ENCODE measurements at regions not wholly inside any gene's neighbourhood (a gene's known extent, or its start where the extent isn't known, plus 50 kb on each side); places are given as distances from the start of the nearest gene placed in this dataset.

DNA sequence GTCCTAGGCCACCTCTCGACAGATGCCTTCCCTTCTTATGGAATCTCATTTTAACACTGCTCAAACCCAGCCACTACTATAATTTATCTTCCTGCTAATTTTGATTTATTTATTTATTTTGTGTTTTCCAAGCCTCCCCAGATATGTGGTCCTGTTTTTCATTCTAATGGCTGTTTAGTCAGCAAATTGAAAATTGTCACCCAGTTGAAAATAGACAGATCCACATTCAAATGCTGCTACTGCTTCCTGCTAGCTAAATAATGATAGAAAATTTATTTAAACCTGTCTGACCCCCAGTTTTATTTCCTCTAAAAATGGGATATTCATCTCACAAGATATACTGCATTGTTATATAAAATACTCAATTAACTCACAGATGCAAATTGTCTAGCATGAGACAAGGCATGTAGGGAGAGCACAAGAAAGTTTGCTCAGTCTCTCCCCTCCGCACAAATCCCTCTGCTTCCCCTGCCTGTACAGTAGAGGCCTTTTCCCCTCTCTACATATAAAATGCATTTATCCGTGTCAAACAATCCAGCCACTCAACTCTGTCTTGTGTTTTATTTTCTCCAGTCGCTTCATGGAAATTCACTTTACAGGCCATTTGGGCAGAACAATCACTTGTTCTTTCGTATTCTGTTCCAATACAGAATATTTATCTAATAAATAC, 389.9 kb downstream of the SOX11 start:
- no peaks in the 10 kb centered on the region for H3K79me2 ChIP-seq (ENCODE audit: control insufficient read depth, insufficient read depth, low read length)
- Mint-ChIP-seq H3K4me3 (no peak overlapping the region), H3K9me3 (ENCODE audit: insufficient read depth) (no peaks in the 10 kb centered on the region), H3K27me3 (no peaks in the 10 kb centered on the region), H3K27ac (no peak overlapping the region), H3K4me1 (no peaks in the 10 kb centered on the region)
- no peak overlapping the region for H3K4me2 ChIP-seq (replicated peaks; ENCODE audit: low read depth, low read length, poor library complexity, severe bottlenecking)
- H2AFZ ChIP-seq (ENCODE audit: insufficient read depth, low read depth, low read length, poor library complexity, severe bottlenecking) = no peak overlapping the region
- H3K27ac ChIP-seq (ENCODE audit: low read length in 2 of 2) = no peak overlapping the region
- no peak for DNase-seq
- peaks cover 0 to 11% (median 0%) of the 10 kb centered on the region in 3 donors for H3K9me3 ChIP-seq (ENCODE audit: control extremely low read depth in 1 of 3, control insufficient read depth in 2 of 3, insufficient read depth in 1 of 3, low read length in 2 of 3)
- no peak overlapping the region for H3K4me3 ChIP-seq (ENCODE audit: control extremely low read depth in 1 of 5, extremely low read depth in 1 of 5, insufficient read depth in 1 of 5, low read depth in 2 of 5, low read length in 4 of 5)
- TF ChIP-seq CTCF (IDR thresholded peaks at IDR 0.05) = no peak
- TF ChIP-seq EZH2 (IDR thresholded peaks at IDR 0.05; ENCODE audit: borderline replicate concordance, insufficient read depth, low read depth, low read length, poor library complexity, severe bottlenecking) = no peak
- intact Hi-C loops (cut with micrococcal nuclease) = no loop called here
- no peaks in the 10 kb centered on the region for H4K20me1 ChIP-seq (ENCODE audit: control insufficient read depth, insufficient read depth, low read length, poor library complexity, severe bottlenecking)
- H3K27me3 ChIP-seq (replicated peaks in 1 of 4; ENCODE audit: control extremely low read depth in 1 of 4, control insufficient read depth in 3 of 4, insufficient read depth in 4 of 4, low read length in 3 of 4) = peaks cover 0 to 2% (median 0%) of the 10 kb centered on the region in 4 experiments
- POLR2A ChIA-PET = no interaction called here
- ATAC-seq (ENCODE audit: low read depth) = no peak
- H3K36me3 ChIP-seq (replicated peaks in 1 of 2; ENCODE audit: control extremely low read depth in 1 of 2, control insufficient read depth in 1 of 2, extremely low read depth in 1 of 2, insufficient read depth in 2 of 2, low read length in 1 of 2) = no peaks in the 10 kb centered on the region
- CTCF ChIA-PET = no interaction called here
- WGBS (ENCODE audit: insufficient coverage) = 97% methylated on average over 3 of the region's 5 CpGs
- H3K9ac ChIP-seq (ENCODE audit: low read length) = no peak overlapping the region
- H3K4me1 ChIP-seq (ENCODE audit: control insufficient read depth in 2 of 2, insufficient read depth in 2 of 2, low read length in 2 of 2) = no peaks in the 10 kb centered on the region

- Histone ChIP-seq H3K9ac (ENCODE audit: low read length) (no peak overlapping the region), H3K4me3 (ENCODE audit: control extremely low read depth in 1 of 5, extremely low read depth in 1 of 5, insufficient read depth in 1 of 5, low read depth in 2 of 5, low read length in 4 of 5) (no peak overlapping the region), H3K9me3 (ENCODE audit: control extremely low read depth in 1 of 3, control insufficient read depth in 2 of 3, insufficient read depth in 1 of 3, low read length in 2 of 3) (peaks cover 0 to 11% (median 0%) of the 10 kb centered on the region in 3 donors), H3K4me1 (ENCODE audit: control insufficient read depth in 2 of 2, insufficient read depth in 2 of 2, low read length in 2 of 2) (no peaks in the 10 kb centered on the region), H4K20me1 (ENCODE audit: control insufficient read depth, insufficient read depth, low read length, poor library complexity, severe bottlenecking) (no peaks in the 10 kb centered on the region), H3K27me3 (replicated peaks in 1 of 4; ENCODE audit: control extremely low read depth in 1 of 4, control insufficient read depth in 3 of 4, insufficient read depth in 4 of 4, low read length in 3 of 4) (no peaks in the 10 kb centered on the region), H3K4me2 (replicated peaks; ENCODE audit: low read depth, low read length, poor library complexity, severe bottlenecking) (no peak overlapping the region), H3K36me3 (replicated peaks in 1 of 2; ENCODE audit: control extremely low read depth in 1 of 2, control insufficient read depth in 1 of 2, extremely low read depth in 1 of 2, insufficient read depth in 2 of 2, low read length in 1 of 2) (no peaks in the 10 kb centered on the region), H3K27ac (ENCODE audit: low read length in 2 of 2) (no peak overlapping the region), H2AFZ (ENCODE audit: insufficient read depth, low read depth, low read length, poor library complexity, severe bottlenecking) (no peak overlapping the region), H3K79me2 (ENCODE audit: control insufficient read depth, insufficient read depth, low read length) (no peaks in the 10 kb centered on the region)
- no peaks in the 10 kb centered on the region for H3K4me1 Mint-ChIP-seq
- ChIA-PET POLR2A (no interaction called here), CTCF (no interaction called here)
- no peak overlapping the region for H3K4me3 Mint-ChIP-seq
- ATAC-seq (ENCODE audit: low read depth) (no peak), DNase-seq (no peak)
- intact Hi-C loops (cut with micrococcal nuclease) = no loop called here
- H3K27ac Mint-ChIP-seq = no peak overlapping the region
- H3K9me3 Mint-ChIP-seq (ENCODE audit: insufficient read depth) = no peaks in the 10 kb centered on the region
- H3K27me3 Mint-ChIP-seq = no peaks in the 10 kb centered on the region
- TF ChIP-seq EZH2 (IDR thresholded peaks at IDR 0.05; ENCODE audit: borderline replicate concordance, insufficient read depth, low read depth, low read length, poor library complexity, severe bottlenecking) (no peak), CTCF (IDR thresholded peaks at IDR 0.05) (no peak)
Observed at GRCh38 chr2:6082625-6083018, 390.4 kb downstream of the SOX11 start.

Measured in B cell (primary cell).